Type B pancreatic cell (in vitro differentiated cells): ENCODE measurements at regions not wholly inside any gene's neighbourhood (a gene's known extent, or its start where the extent isn't known, plus 50 kb on each side); places are given as distances from the start of the nearest gene placed in this dataset.
"Not testable (repeated sequence)": the region's sequence is repeated elsewhere in the genome, so short reads cannot be mapped to it uniquely, and the experiment has no call there.

ENCODE experiments used
- DNase-seq: peaks from one replicate; pipeline ENCODE4 v3.0.0; 2021; ENCODE audit warnings: mixed read lengths; ENCODE audit not compliant: unreplicated experiment; ENCODE audit errors: extremely low spot score
- H3K27ac Mint-ChIP-seq: 2 replicates; pipeline ENCODE4 v1.8.0; 2021; ENCODE audit warnings: mild to moderate bottlenecking, mixed read lengths
- H3K27me3 Mint-ChIP-seq: 2 replicates; pipeline ENCODE4 v1.8.0; 2021; ENCODE audit warnings: mixed read lengths
- H3K36me3 Mint-ChIP-seq: 2 replicates; pipeline ENCODE4 v1.8.0; 2021; ENCODE audit warnings: mixed read lengths
- H3K4me1 Mint-ChIP-seq: one replicate; pipeline ENCODE4 v1.8.0; 2021; ENCODE audit warnings: mixed read lengths; ENCODE audit not compliant: unreplicated experiment
- H3K4me3 Mint-ChIP-seq: 2 replicates; pipeline ENCODE4 v1.8.0; 2021; ENCODE audit warnings: mild to moderate bottlenecking, mixed read lengths
- H3K9me3 Mint-ChIP-seq: 2 replicates; pipeline ENCODE4 v1.8.0; 2021; ENCODE audit warnings: mixed read lengths
- CTCF ChIP-seq: fragments of 200-600 bp; sonication (generic); conservative IDR thresholded peaks from 2 replicates; pipeline ENCODE4 v1.5.0; 2021; ENCODE audit warnings: antibody characterized with exemption, mild to moderate bottlenecking

DNA sequence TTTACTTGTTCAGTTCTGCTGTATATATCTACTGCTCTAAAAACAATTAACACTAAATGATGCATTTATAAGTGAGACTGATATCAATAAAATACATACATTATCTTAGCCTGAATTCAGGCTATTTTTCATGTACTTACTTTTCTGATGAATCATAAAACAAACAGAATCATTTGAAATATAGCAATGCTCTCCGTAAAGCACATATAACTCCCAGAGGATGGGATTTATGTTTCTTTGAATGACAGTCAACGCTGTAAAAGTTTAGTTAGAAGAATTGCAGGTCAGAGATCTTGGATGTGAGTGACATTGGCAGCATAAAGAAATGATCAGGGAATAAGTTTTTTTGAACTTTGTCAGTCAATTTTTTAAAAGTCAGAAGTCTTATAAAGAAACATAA lies 740.2 kb upstream of the NOVA1 start:
- DNase-seq = no peak
- TF ChIP-seq CTCF = no peak
- Mint-ChIP-seq H3K9me3 (no peaks in the 10 kb centered on the region), H3K27ac (no peak overlapping the region), H3K36me3 (no peaks in the 10 kb centered on the region), H3K4me1 (no peaks in the 10 kb centered on the region), H3K27me3 (no peaks in the 10 kb centered on the region), H3K4me3 (no peak overlapping the region)

DNA sequence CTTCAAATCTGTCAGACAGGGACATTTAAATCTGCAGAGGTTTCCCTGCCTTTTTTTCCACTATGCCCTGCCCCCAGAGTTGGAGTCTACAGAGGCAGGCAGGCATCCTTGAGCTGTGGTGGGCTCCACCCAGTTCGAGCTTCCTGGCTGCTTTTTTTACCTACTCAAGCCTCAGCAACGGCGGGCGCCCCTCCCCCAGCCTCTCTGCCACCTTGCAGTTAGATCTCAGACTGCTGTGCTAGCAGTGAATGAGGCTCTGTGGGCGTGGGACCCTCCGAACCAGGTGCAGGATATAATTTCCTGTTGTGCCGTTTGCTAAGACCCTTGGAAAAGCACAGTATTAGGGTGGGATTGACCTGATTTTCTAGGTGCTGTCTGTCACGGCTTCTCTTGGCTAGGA lies 765.2 kb upstream of the NOVA1 start:
- H3K9me3 Mint-ChIP-seq, H3K36me3 Mint-ChIP-seq, H3K4me1 Mint-ChIP-seq, H3K4me3 Mint-ChIP-seq, H3K27me3 Mint-ChIP-seq, DNase-seq, H3K27ac Mint-ChIP-seq: not testable (repeated sequence)

DNA sequence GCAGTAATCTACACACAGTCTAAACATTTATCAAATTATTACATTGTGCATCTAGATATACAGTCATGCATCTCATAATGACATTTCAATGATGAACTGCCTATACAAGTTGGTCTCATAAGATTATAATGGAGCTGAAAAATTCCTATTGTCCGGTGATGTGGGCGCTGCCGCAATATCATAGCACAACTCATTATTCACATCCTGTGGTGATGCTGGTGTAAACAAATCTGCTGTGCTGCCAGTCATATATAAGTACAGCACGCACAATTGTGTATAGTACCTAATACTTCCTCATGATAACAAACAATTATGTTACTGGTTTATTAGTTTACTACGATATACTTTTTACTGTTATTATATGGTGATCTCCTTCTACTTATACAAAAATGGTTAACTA lies 768.8 kb upstream of the NOVA1 start:
- no peak overlapping the region for H3K27ac Mint-ChIP-seq
- no peaks in the 10 kb centered on the region for H3K36me3 Mint-ChIP-seq
- no peak for TF ChIP-seq CTCF
- no peak for DNase-seq
- H3K4me3 Mint-ChIP-seq = no peak overlapping the region
- H3K27me3 Mint-ChIP-seq = no peaks in the 10 kb centered on the region
- no peaks in the 10 kb centered on the region for H3K4me1 Mint-ChIP-seq
- H3K9me3 Mint-ChIP-seq = no peaks in the 10 kb centered on the region

- H3K4me3 Mint-ChIP-seq = no peak overlapping the region
- no peak for TF ChIP-seq CTCF
- no peaks in the 10 kb centered on the region for H3K36me3 Mint-ChIP-seq
- no peak overlapping the region for H3K27ac Mint-ChIP-seq
- no peak for DNase-seq
- no peaks in the 10 kb centered on the region for H3K4me1 Mint-ChIP-seq
- no peaks in the 10 kb centered on the region for H3K9me3 Mint-ChIP-seq
- no peaks in the 10 kb centered on the region for H3K27me3 Mint-ChIP-seq
Measured at GRCh38 chr14:27367345-27367744, 769.5 kb upstream of the NOVA1 start.

- no peaks in the 10 kb centered on the region for H3K4me1 Mint-ChIP-seq
- no peak overlapping the region for H3K27ac Mint-ChIP-seq
- no peak for DNase-seq
- no peaks in the 10 kb centered on the region for H3K9me3 Mint-ChIP-seq
- H3K27me3 Mint-ChIP-seq = no peaks in the 10 kb centered on the region
- TF ChIP-seq CTCF = no peak
- no peak overlapping the region for H3K4me3 Mint-ChIP-seq
- no peaks in the 10 kb centered on the region for H3K36me3 Mint-ChIP-seq
Measured at GRCh38 chr14:27370074-27370473, 772.2 kb upstream of the NOVA1 start.

- TF ChIP-seq CTCF = no peak
- H3K4me3 Mint-ChIP-seq = no peak overlapping the region
- H3K36me3 Mint-ChIP-seq = no peaks in the 10 kb centered on the region
- H3K27ac Mint-ChIP-seq = no peak overlapping the region
- H3K27me3 Mint-ChIP-seq = no peaks in the 10 kb centered on the region
- no peaks in the 10 kb centered on the region for H3K9me3 Mint-ChIP-seq
- H3K4me1 Mint-ChIP-seq = no peaks in the 10 kb centered on the region
- DNase-seq = no peak
Measured at GRCh38 chr14:27370775-27371174, 772.9 kb upstream of the NOVA1 start.
